Trophoblast cell (in vitro differentiated cells and primary cell): ENCODE measurements at regions not wholly inside any gene's neighbourhood (a gene's known extent, or its start where the extent isn't known, plus 50 kb on each side); places are given as distances from the start of the nearest gene placed in this dataset.

Experiments
- DNase-seq, 2 donors: peaks; one replicate each; pipeline ENCODE4 v3.0.0-alpha.2; 2016
- H2AFZ ChIP-seq: 2 replicates; pipeline ENCODE4 v1.6.1; 2013; ENCODE audit warnings: low read length, moderate library complexity, mild to moderate bottlenecking; ENCODE audit not compliant: insufficient read depth, poor library complexity
- H2AK5ac ChIP-seq: 2 replicates; pipeline ENCODE4 v1.6.1; 2013; ENCODE audit warnings: mild to moderate bottlenecking, low read length
- H2BK120ac ChIP-seq: 2 replicates; pipeline ENCODE4 v1.6.1; 2013; ENCODE audit warnings: low read length, mild to moderate bottlenecking, moderate library complexity; ENCODE audit not compliant: insufficient read depth, poor library complexity
- H2BK12ac ChIP-seq: 2 replicates; pipeline ENCODE4 v1.6.1; 2013; ENCODE audit warnings: mild to moderate bottlenecking, low read length, moderate library complexity
- H2BK5ac ChIP-seq: 2 replicates; pipeline ENCODE4 v1.6.1; 2013; ENCODE audit warnings: low read length, low read depth, moderate library complexity, mild to moderate bottlenecking; ENCODE audit not compliant: poor library complexity
- H3K14ac ChIP-seq: 2 replicates; pipeline ENCODE4 v1.6.1; 2013; ENCODE audit warnings: mild to moderate bottlenecking, low read length
- H3K18ac ChIP-seq: 2 replicates; pipeline ENCODE4 v1.6.1; 2013; ENCODE audit warnings: mild to moderate bottlenecking, low read length
- H3K23ac ChIP-seq: 2 replicates; pipeline ENCODE4 v1.6.1; 2013; ENCODE audit warnings: low read length
- H3K27ac ChIP-seq: 2 replicates; pipeline ENCODE4 v1.5.1; 2013; ENCODE audit warnings: low read depth, mild to moderate bottlenecking, inconsistent platforms, low read length, moderate library complexity
- H3K27me3 ChIP-seq: 2 replicates; pipeline ENCODE4 v1.6.1; 2013; ENCODE audit warnings: inconsistent platforms, mild to moderate bottlenecking, low read length, moderate library complexity; ENCODE audit not compliant: insufficient read depth
- H3K36me3 ChIP-seq, 2 experiments: 1 replicate in 1 of 2; 2 replicates in 1 of 2; pipeline ENCODE4 v1.6.1; 2013; ENCODE audit warnings: low read length in 2 of 2, mild to moderate bottlenecking in 2 of 2, moderate library complexity in 1 of 2; ENCODE audit not compliant: insufficient read depth in 2 of 2, control insufficient read depth in 1 of 2
- H3K4ac ChIP-seq: 2 replicates; pipeline ENCODE4 v1.6.1; 2013; ENCODE audit warnings: low read depth, mild to moderate bottlenecking, low read length, moderate library complexity
- H3K4me1 ChIP-seq, 2 experiments: 1 replicate in 1 of 2; 2 replicates in 1 of 2; pipeline ENCODE4 v1.6.1; 2013; ENCODE audit warnings: low read length in 2 of 2, mild to moderate bottlenecking in 2 of 2, moderate library complexity in 1 of 2; ENCODE audit not compliant: insufficient read depth in 2 of 2, control insufficient read depth in 1 of 2
- H3K4me2 ChIP-seq: 2 replicates; pipeline ENCODE4 v1.6.1; 2013; ENCODE audit warnings: inconsistent platforms, mild to moderate bottlenecking, low read length, moderate library complexity
- H3K4me3 ChIP-seq: 2 replicates; pipeline ENCODE4 v1.5.1; 2013; ENCODE audit warnings: mild to moderate bottlenecking, low read depth, low read length, inconsistent platforms
- H3K79me1 ChIP-seq: one replicate; pipeline ENCODE4 v1.6.1; 2013; ENCODE audit warnings: low read length
- H3K79me2 ChIP-seq: 2 replicates; pipeline ENCODE4 v1.6.1; 2013; ENCODE audit warnings: low read length, mild to moderate bottlenecking; ENCODE audit not compliant: control insufficient read depth, insufficient read depth, poor library complexity
- H3K9ac ChIP-seq: 2 replicates; pipeline ENCODE4 v1.6.1; 2013; ENCODE audit warnings: mild to moderate bottlenecking, low read length
- H3K9me3 ChIP-seq: 2 replicates; pipeline ENCODE4 v1.6.1; 2013; ENCODE audit warnings: low read depth, mild to moderate bottlenecking, control low read depth, inconsistent platforms, low read length; ENCODE audit not compliant: insufficient read depth
- H4K12ac ChIP-seq: 2 replicates; pipeline ENCODE4 v1.6.1; 2013; ENCODE audit warnings: low read depth, mild to moderate bottlenecking, low read length, moderate library complexity
- H4K8ac ChIP-seq: 2 replicates; pipeline ENCODE4 v1.6.1; 2013; ENCODE audit warnings: low read depth, mild to moderate bottlenecking, low read length, moderate library complexity
- H4K91ac ChIP-seq: one replicate; pipeline ENCODE4 v1.6.1; 2013; ENCODE audit warnings: low read depth, mild to moderate bottlenecking, low read length, moderate library complexity
- WGBS: extraction: QIAGEN DNeasy Blood & Tissue Kit; methylation state at CpG from one replicate; pipeline ENCODE4 v1.1.7; 2013; ENCODE audit warnings: missing lambda C conversion rate; ENCODE audit not compliant: insufficient read length, insufficient coverage; ENCODE audit errors: extremely low coverage; 5-methylcytosine and 5-hydroxymethylcytosine counted together

- peaks cover 3 to 6% of the 10 kb centered on the region in 2 experiments for H3K4me1 ChIP-seq
- H3K79me1 ChIP-seq, result peaks cover 6% of the 10 kb centered on the region
- H2AFZ ChIP-seq, result no peak overlapping the region
- no peak overlapping the region for H2BK5ac ChIP-seq
- no peak for DNase-seq
- H3K27ac ChIP-seq, result no peak overlapping the region
- H2BK120ac ChIP-seq, result no peak overlapping the region
- H3K36me3 ChIP-seq, result no peaks in the 10 kb centered on the region
- no peaks in the 10 kb centered on the region for H3K9me3 ChIP-seq
- no peak overlapping the region for H3K14ac ChIP-seq
- no peak overlapping the region for H2BK12ac ChIP-seq
- no peaks in the 10 kb centered on the region for H3K79me2 ChIP-seq
- H3K9ac ChIP-seq, result no peak overlapping the region
- no peak overlapping the region for H3K4me2 ChIP-seq
- no peak overlapping the region for H3K4ac ChIP-seq
- H3K27me3 ChIP-seq, result peaks cover 15% of the 10 kb centered on the region
- no peak overlapping the region for H3K4me3 ChIP-seq
- H3K23ac ChIP-seq, result no peak overlapping the region
- H4K12ac ChIP-seq, result no peak overlapping the region
- no peak overlapping the region for H2AK5ac ChIP-seq
- no peak overlapping the region for H4K91ac ChIP-seq
- H3K18ac ChIP-seq, result no peak overlapping the region
- no peak overlapping the region for H4K8ac ChIP-seq
- no CpG with 5 or more reads among the region's 2 CpGs for WGBS
Measured at GRCh38 chr18:34972765-34973414, 68.3 kb upstream of the MAPRE2 start.

GRCh38 chr18:34976123-34976522 lies 65.1 kb upstream of the MAPRE2 start:
- H2BK5ac ChIP-seq, result no peak overlapping the region
- no peak overlapping the region for H4K8ac ChIP-seq
- no peak overlapping the region for H3K4me3 ChIP-seq
- H3K4me1 ChIP-seq, result peaks cover 3 to 9% of the 10 kb centered on the region in 2 experiments
- H3K27ac ChIP-seq, result no peak overlapping the region
- DNase-seq, result no peak
- H4K12ac ChIP-seq, result no peak overlapping the region
- H2AFZ ChIP-seq, result no peak overlapping the region
- no peak overlapping the region for H3K23ac ChIP-seq
- no peak overlapping the region for H4K91ac ChIP-seq
- no peaks in the 10 kb centered on the region for H3K36me3 ChIP-seq
- no peaks in the 10 kb centered on the region for H3K9me3 ChIP-seq
- no peak overlapping the region for H3K4ac ChIP-seq
- no peak overlapping the region for H2BK12ac ChIP-seq
- peaks cover 6% of the 10 kb centered on the region for H3K79me1 ChIP-seq
- H3K4me2 ChIP-seq, result peak overlapping the region; percentile 100
- no peaks in the 10 kb centered on the region for H3K79me2 ChIP-seq
- H3K14ac ChIP-seq, result no peak overlapping the region
- H2BK120ac ChIP-seq, result no peak overlapping the region
- H2AK5ac ChIP-seq, result no peak overlapping the region
- no CpG with 5 or more reads among the region's 10 CpGs for WGBS
- no peak overlapping the region for H3K18ac ChIP-seq
- no peak overlapping the region for H3K9ac ChIP-seq
- H3K27me3 ChIP-seq, result peaks cover 15% of the 10 kb centered on the region

- Histone ChIP-seq H2AK5ac (no peak overlapping the region), H4K12ac (no peak overlapping the region), H3K4me2 (peak overlapping the region; percentile 100), H4K8ac (peak overlapping the region; percentile 58), H3K9ac (no peak overlapping the region), H3K27me3 (peaks cover 15% of the 10 kb centered on the region), H2BK5ac (no peak overlapping the region), H2AFZ (peak overlapping the region; percentile 64), H3K14ac (no peak overlapping the region), H3K79me2 (no peaks in the 10 kb centered on the region), H3K9me3 (no peaks in the 10 kb centered on the region), H3K79me1 (peaks cover 6% of the 10 kb centered on the region), H3K4me1 (peaks cover 3 to 9% of the 10 kb centered on the region in 2 experiments), H3K36me3 (no peaks in the 10 kb centered on the region), H3K4me3 (peak overlapping the region; percentile 77), H3K27ac (no peak overlapping the region), H2BK120ac (peak overlapping the region; percentile 44), H3K23ac (no peak overlapping the region), H4K91ac (peak overlapping the region; percentile 43), H3K4ac (no peak overlapping the region), H2BK12ac (peak overlapping the region; percentile 85), H3K18ac (peak overlapping the region; percentile 79)
- WGBS, result no CpG with 5 or more reads among the region's 19 CpGs
- no peak for DNase-seq
Measured at GRCh38 chr18:34976534-34976898, 64.7 kb upstream of the MAPRE2 start.

GRCh38 chr18:34976899-34977837 lies 64.0 kb upstream of the MAPRE2 start:
- H3K27me3 ChIP-seq, result peaks cover 15% of the 10 kb centered on the region
- H3K4me2 ChIP-seq, result peak overlapping the region; percentile 100
- H2AFZ ChIP-seq, result peak overlapping the region; percentile 88
- no peak overlapping the region for H3K4ac ChIP-seq
- H2BK5ac ChIP-seq, result no peak overlapping the region
- peak overlapping the region; percentile 79 for H3K18ac ChIP-seq
- H2BK12ac ChIP-seq, result peak overlapping the region; percentile 85
- H3K4me1 ChIP-seq, result peaks cover 3 to 9% of the 10 kb centered on the region in 2 experiments
- H2AK5ac ChIP-seq, result no peak overlapping the region
- peak overlapping the region; percentile 44 for H2BK120ac ChIP-seq
- peak overlapping the region; percentile 58 for H4K8ac ChIP-seq
- H3K4me3 ChIP-seq, result peak overlapping the region; percentile 77
- no peaks in the 10 kb centered on the region for H3K79me2 ChIP-seq
- H3K27ac ChIP-seq, result no peak overlapping the region
- no peaks in the 10 kb centered on the region for H3K36me3 ChIP-seq
- WGBS, result no CpG with 5 or more reads among the region's 82 CpGs
- no peak overlapping the region for H4K12ac ChIP-seq
- H3K9ac ChIP-seq, result peak overlapping the region; percentile 37
- H3K9me3 ChIP-seq, result no peaks in the 10 kb centered on the region
- DNase-seq, result peak; percentile 38 to 74
- H4K91ac ChIP-seq, result peak overlapping the region; percentile 43
- peak overlapping the region; percentile 18 for H3K14ac ChIP-seq
- H3K79me1 ChIP-seq, result peaks cover 6% of the 10 kb centered on the region
- no peak overlapping the region for H3K23ac ChIP-seq
